Sigmoid colon (tissue), 6 donors: ENCODE measurements at regions not wholly inside any gene's neighbourhood (a gene's known extent, or its start where the extent isn't known, plus 50 kb on each side); places are given as distances from the start of the nearest gene placed in this dataset.

ENCODE experiments used
- DNase-seq: peaks from one replicate; pipeline ENCODE4 v3.0.0-alpha.2; 2019
- H3K27ac ChIP-seq, 4 donors: fragments of 200-600 bp; sonication (generic); one replicate each; pipeline ENCODE4 v1.5.1; 2016 to 2019; ENCODE audit warnings: mild to moderate bottlenecking in 1 of 4
- H3K27me3 ChIP-seq, 3 donors: fragments of 200-600 bp; sonication (generic); one replicate each; pipeline ENCODE4 v1.5.1; 2019; ENCODE audit warnings: mild to moderate bottlenecking in 1 of 3
- H3K36me3 ChIP-seq, 4 donors: fragments of 200-600 bp; sonication (generic); one replicate each; pipeline ENCODE4 v1.5.1; 2016 to 2019
- H3K4me1 ChIP-seq, 4 donors: fragments of 200-600 bp; sonication (generic); one replicate each; pipeline ENCODE4 v1.5.1; 2017 to 2019
- H3K4me3 ChIP-seq, 4 donors: fragments of 200-600 bp; sonication (generic); one replicate each; pipeline ENCODE4 v1.5.1; 2017 to 2019; ENCODE audit warnings: mild to moderate bottlenecking in 2 of 4, moderate library complexity in 1 of 4
- H3K9me3 ChIP-seq, 4 donors: fragments of 200-600 bp in 3 of 4; sonication (generic) in 3 of 4; one replicate each; pipeline versions ENCODE4 v1.5.1 to v1.6.1; 2013 to 2019
- CTCF ChIP-seq, 4 experiments: fragments of 450-650 bp in 3 of 4; fragments of 200-600 bp in 1 of 4; IDR thresholded peaks; one replicate each; pipeline ENCODE4 v1.5.1; 2016 to 2019; ENCODE audit warnings: antibody characterized with exemption in 4 of 4, mild to moderate bottlenecking in 3 of 4, moderate library complexity in 2 of 4
- EP300 ChIP-seq, 4 donors: sonication (generic); formaldehyde crosslinking; IDR thresholded peaks; one replicate each; pipeline ENCODE4 v1.6.1; 2017; ENCODE audit warnings: antibody characterized with exemption in 4 of 4
- POLR2A ChIP-seq, 2 donors: fragments of 450-650 bp; IDR thresholded peaks; one replicate each; pipeline ENCODE4 v1.6.1; 2016; ENCODE audit warnings: antibody characterized with exemption in 2 of 2, mild to moderate bottlenecking in 2 of 2, moderate library complexity in 2 of 2
- POLR2AphosphoS5 ChIP-seq, 4 donors: sonication (generic); formaldehyde crosslinking; IDR thresholded peaks; one replicate each; pipeline ENCODE4 v1.6.1; 2017; ENCODE audit warnings: antibody characterized with exemption in 4 of 4
- WGBS, 2 donors: extraction: QIAGEN DNeasy Blood & Tissue Kit; methylation state at CpG; one replicate each; pipeline ENCODE4 v1.1.7; 2013; 5-methylcytosine and 5-hydroxymethylcytosine counted together
- intact Hi-C: fragments of 100-400 bp; cut with DNase I; formaldehyde crosslinking; loops from one replicate; pipeline ENCODE4 v1.15.1; 2023
- donor health status: healthy with polysubstance abuse.
- donor health status: healthy.

- no peak for DNase-seq
- intact Hi-C loops, result no loop called here
- 84 to 85% methylated on average over 5 of the region's 5 CpGs for WGBS, 2 donors
- no peak for TF ChIP-seq POLR2AphosphoS5 (IDR thresholded peaks at IDR 0.05)
- no peak for TF ChIP-seq POLR2A (IDR thresholded peaks at IDR 0.05)
- TF ChIP-seq EP300 (IDR thresholded peaks at IDR 0.05), result no peak
- no peak for TF ChIP-seq CTCF (IDR thresholded peaks at IDR 0.05)
- H3K27ac ChIP-seq, result no peak overlapping the region
- no peaks in the 10 kb centered on the region for H3K4me1 ChIP-seq
- H3K4me3 ChIP-seq, result no peak overlapping the region
- no peaks in the 10 kb centered on the region for H3K27me3 ChIP-seq
- H3K36me3 ChIP-seq, result no peaks in the 10 kb centered on the region
- no peaks in the 10 kb centered on the region for H3K9me3 ChIP-seq
These were observed 58.7 kb upstream of the GALNT10 start for GRCh38 chr5:154131817-154132216.

GRCh38 chr5:154132718-154133307 is 57.7 kb upstream of the GALNT10 start:
- H3K27ac ChIP-seq, result no peak overlapping the region
- 62 to 81% methylated on average over 6 of the region's 6 CpGs for WGBS, 2 donors

GRCh38 chr5:154133591-154133990 is 56.9 kb upstream of the GALNT10 start:
- TF ChIP-seq POLR2AphosphoS5 (IDR thresholded peaks at IDR 0.05) (no peak), POLR2A (IDR thresholded peaks at IDR 0.05) (no peak), EP300 (IDR thresholded peaks at IDR 0.05) (no peak), CTCF (IDR thresholded peaks at IDR 0.05) (no peak)
- Histone ChIP-seq H3K36me3 (no peaks in the 10 kb centered on the region), H3K4me1 (peaks cover 0 to 2% (median under 1%) of the 10 kb centered on the region in 4 donors), H3K4me3 (no peak overlapping the region), H3K9me3 (no peaks in the 10 kb centered on the region), H3K27me3 (no peaks in the 10 kb centered on the region), H3K27ac (no peak overlapping the region)
- 81 to 82% methylated on average over 10 of the region's 10 CpGs for WGBS, 2 donors
- intact Hi-C loops, result no loop called here
- DNase-seq, result no peak

More at GRCh38 chr5:154132718-154133307, 57.7 kb upstream of the GALNT10 start:
- intact Hi-C loops, result no loop called here
- Histone ChIP-seq H3K27me3 (no peaks in the 10 kb centered on the region), H3K36me3 (no peaks in the 10 kb centered on the region), H3K4me3 (no peak overlapping the region), H3K4me1 (no peaks in the 10 kb centered on the region), H3K9me3 (no peaks in the 10 kb centered on the region)
- no peak for TF ChIP-seq POLR2A (IDR thresholded peaks at IDR 0.05)
- TF ChIP-seq EP300 (IDR thresholded peaks at IDR 0.05), result no peak
- TF ChIP-seq CTCF (IDR thresholded peaks at IDR 0.05), result no peak
- TF ChIP-seq POLR2AphosphoS5 (IDR thresholded peaks at IDR 0.05), result no peak
- no peak for DNase-seq

- no peak for TF ChIP-seq POLR2A (IDR thresholded peaks at IDR 0.05)
- TF ChIP-seq CTCF (IDR thresholded peaks at IDR 0.05), result no peak
- TF ChIP-seq POLR2AphosphoS5 (IDR thresholded peaks at IDR 0.05), result no peak
- no peak for TF ChIP-seq EP300 (IDR thresholded peaks at IDR 0.05)
- WGBS, 2 donors, result 90% methylated on average over 2 of the region's 2 CpGs
- intact Hi-C loops, result no loop called here
These were observed 56.0 kb upstream of the GALNT10 start for GRCh38 chr5:154134499-154134898.

More at GRCh38 chr5:154134499-154134898, 56.0 kb upstream of the GALNT10 start:
- H3K27ac ChIP-seq, result no peak overlapping the region
- no peak for DNase-seq
- H3K27me3 ChIP-seq, result no peaks in the 10 kb centered on the region
- H3K4me1 ChIP-seq, result peaks cover 0 to 11% (median 8%) of the 10 kb centered on the region in 4 donors
- no peaks in the 10 kb centered on the region for H3K36me3 ChIP-seq
- no peak overlapping the region for H3K4me3 ChIP-seq
- no peaks in the 10 kb centered on the region for H3K9me3 ChIP-seq
